ENCODE measurements at regions not wholly inside any gene's neighbourhood (a gene's known extent, or its start where the extent isn't known, plus 50 kb on each side); places are given as distances from the start of the nearest gene placed in this dataset.

DNA sequence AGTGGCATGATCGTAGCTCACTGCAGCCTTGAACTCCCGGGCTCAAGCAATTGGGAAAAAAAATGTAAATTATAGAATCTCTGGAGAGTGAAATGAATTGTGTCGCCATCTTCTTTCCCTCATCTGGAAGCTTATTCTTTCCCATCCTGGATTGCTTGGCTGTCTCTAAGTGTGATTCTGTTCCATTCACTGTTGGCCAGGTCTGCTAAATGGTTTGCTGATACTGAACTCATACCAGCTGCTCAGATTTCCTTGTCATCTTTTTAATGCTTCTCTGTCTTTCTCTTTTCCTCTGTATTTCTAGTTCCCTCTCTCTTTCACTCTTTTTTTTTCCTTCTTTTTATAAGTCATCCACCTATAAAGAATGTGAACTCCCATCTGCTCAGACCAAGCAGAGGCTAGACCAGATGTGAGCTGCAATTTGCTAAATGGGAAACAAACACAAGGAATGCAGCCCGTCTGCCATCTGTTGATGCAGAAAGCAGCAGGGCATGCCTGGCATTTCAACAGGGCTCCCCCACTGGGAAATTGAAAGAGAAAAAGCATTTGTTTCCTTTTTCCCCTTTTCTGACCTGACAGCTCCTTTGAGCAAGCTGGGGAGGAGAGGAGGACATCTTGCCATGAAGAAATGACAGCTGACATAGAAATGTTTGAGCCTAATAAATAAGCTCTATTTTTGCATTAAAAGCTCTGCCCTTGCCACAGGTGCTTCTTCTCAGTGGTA is 1823.6 kb upstream of the FLRT2 start:
- no peaks in the 10 kb centered on the region for H3K9me3 ChIP-seq
- no peaks in the 10 kb centered on the region for H3K27me3 ChIP-seq (replicated peaks; ENCODE audit: control insufficient read depth, insufficient read depth, low read length)
- no peak overlapping the region for H3K4me3 ChIP-seq (ENCODE audit: low read depth, low read length)
- Mint-ChIP-seq H3K27me3 (ENCODE audit: insufficient read depth, unreplicated experiment) (no peaks in the 10 kb centered on the region), H3K9me3 (ENCODE audit: unreplicated experiment) (no peaks in the 10 kb centered on the region), H3K36me3 (ENCODE audit: insufficient read depth, unreplicated experiment) (no peaks in the 10 kb centered on the region), H3K4me1 (ENCODE audit: low read depth, unreplicated experiment) (no peaks in the 10 kb centered on the region), H3K4me3 (ENCODE audit: unreplicated experiment) (no peak overlapping the region), H3K27ac (ENCODE audit: unreplicated experiment) (no peak overlapping the region)
- POLR2A ChIA-PET = no interaction called here
- intact Hi-C loops (cut with micrococcal nuclease; ENCODE audit: unreplicated experiment) = no loop called here
- DNase-seq = no peak
- H3K4me1 ChIP-seq = no peaks in the 10 kb centered on the region
- no TSS peak for BruUV-seq (replicated peaks)
- H3K36me3 ChIP-seq (ENCODE audit: control insufficient read depth, insufficient read depth, low read length) = no peaks in the 10 kb centered on the region
- TF ChIP-seq, protein P1, sequence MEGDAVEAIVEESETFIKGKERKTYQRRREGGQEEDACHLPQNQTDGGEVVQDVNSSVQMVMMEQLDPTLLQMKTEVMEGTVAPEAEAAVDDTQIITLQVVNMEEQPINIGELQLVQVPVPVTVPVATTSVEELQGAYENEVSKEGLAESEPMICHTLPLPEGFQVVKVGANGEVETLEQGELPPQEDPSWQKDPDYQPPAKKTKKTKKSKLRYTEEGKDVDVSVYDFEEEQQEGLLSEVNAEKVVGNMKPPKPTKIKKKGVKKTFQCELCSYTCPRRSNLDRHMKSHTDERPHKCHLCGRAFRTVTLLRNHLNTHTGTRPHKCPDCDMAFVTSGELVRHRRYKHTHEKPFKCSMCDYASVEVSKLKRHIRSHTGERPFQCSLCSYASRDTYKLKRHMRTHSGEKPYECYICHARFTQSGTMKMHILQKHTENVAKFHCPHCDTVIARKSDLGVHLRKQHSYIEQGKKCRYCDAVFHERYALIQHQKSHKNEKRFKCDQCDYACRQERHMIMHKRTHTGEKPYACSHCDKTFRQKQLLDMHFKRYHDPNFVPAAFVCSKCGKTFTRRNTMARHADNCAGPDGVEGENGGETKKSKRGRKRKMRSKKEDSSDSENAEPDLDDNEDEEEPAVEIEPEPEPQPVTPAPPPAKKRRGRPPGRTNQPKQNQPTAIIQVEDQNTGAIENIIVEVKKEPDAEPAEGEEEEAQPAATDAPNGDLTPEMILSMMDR (IDR thresholded peaks at IDR 0.05; ENCODE audit: insufficient read depth in 1 of 2, low read depth in 1 of 2, low read length in 1 of 2, severe bottlenecking in 1 of 2, unreplicated experiment in 1 of 2) = no peak
- CTCF ChIA-PET = no interaction called here

GRCh38 chr14:83707056-83707455 is 1822.9 kb upstream of the FLRT2 start:
- H3K9me3 Mint-ChIP-seq (ENCODE audit: unreplicated experiment) = no peaks in the 10 kb centered on the region
- H3K4me1 ChIP-seq = no peaks in the 10 kb centered on the region
- no peak overlapping the region for H3K27ac Mint-ChIP-seq (ENCODE audit: unreplicated experiment)
- DNase-seq = no peak
- CTCF ChIA-PET = no interaction called here
- TF ChIP-seq, protein P1 (IDR thresholded peaks at IDR 0.05; ENCODE audit: insufficient read depth in 1 of 2, low read depth in 1 of 2, low read length in 1 of 2, severe bottlenecking in 1 of 2, unreplicated experiment in 1 of 2) = no peak
- no peaks in the 10 kb centered on the region for H3K4me1 Mint-ChIP-seq (ENCODE audit: low read depth, unreplicated experiment)
- no peaks in the 10 kb centered on the region for H3K36me3 ChIP-seq (ENCODE audit: control insufficient read depth, insufficient read depth, low read length)
- POLR2A ChIA-PET = no interaction called here
- no peaks in the 10 kb centered on the region for H3K27me3 Mint-ChIP-seq (ENCODE audit: insufficient read depth, unreplicated experiment)
- H3K4me3 ChIP-seq (ENCODE audit: low read depth, low read length) = no peak overlapping the region
- no peaks in the 10 kb centered on the region for H3K9me3 ChIP-seq
- intact Hi-C loops (cut with micrococcal nuclease; ENCODE audit: unreplicated experiment) = no loop called here
- H3K27me3 ChIP-seq (replicated peaks; ENCODE audit: control insufficient read depth, insufficient read depth, low read length) = no peaks in the 10 kb centered on the region
- no TSS peak for BruUV-seq (replicated peaks)
- no peaks in the 10 kb centered on the region for H3K36me3 Mint-ChIP-seq (ENCODE audit: insufficient read depth, unreplicated experiment)
- no peak overlapping the region for H3K4me3 Mint-ChIP-seq (ENCODE audit: unreplicated experiment)

DNA sequence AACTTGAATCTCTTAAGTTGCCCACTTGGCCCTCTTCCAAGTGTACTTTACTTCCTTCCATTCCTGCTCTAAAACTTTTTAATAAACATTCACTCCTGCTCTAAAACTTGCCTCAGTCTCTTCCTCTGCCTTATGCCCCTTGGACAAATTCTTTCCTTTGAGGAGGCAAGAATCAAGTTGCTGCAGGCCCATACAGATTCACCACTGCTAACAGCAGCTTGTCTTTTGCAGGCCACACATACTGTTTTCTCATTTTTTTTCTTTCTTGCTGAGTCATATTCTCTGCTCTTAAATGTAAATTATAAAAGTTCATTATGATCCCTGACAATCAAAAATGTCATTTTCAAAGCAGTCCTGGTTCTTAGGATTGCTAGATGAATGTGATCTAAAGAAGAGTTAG is 1820.8 kb upstream of the FLRT2 start:
- ChIA-PET CTCF (no interaction called here), POLR2A (no interaction called here)
- Histone ChIP-seq H3K4me1 (no peaks in the 10 kb centered on the region), H3K4me3 (ENCODE audit: low read depth, low read length) (no peak overlapping the region), H3K27me3 (replicated peaks; ENCODE audit: control insufficient read depth, insufficient read depth, low read length) (no peaks in the 10 kb centered on the region), H3K36me3 (ENCODE audit: control insufficient read depth, insufficient read depth, low read length) (no peaks in the 10 kb centered on the region), H3K9me3 (no peaks in the 10 kb centered on the region)
- H3K4me3 Mint-ChIP-seq (ENCODE audit: unreplicated experiment) = no peak overlapping the region
- BruUV-seq (replicated peaks) = no TSS peak
- H3K27me3 Mint-ChIP-seq (ENCODE audit: insufficient read depth, unreplicated experiment) = no peaks in the 10 kb centered on the region
- H3K27ac Mint-ChIP-seq (ENCODE audit: unreplicated experiment) = no peak overlapping the region
- intact Hi-C loops (cut with micrococcal nuclease; ENCODE audit: unreplicated experiment) = no loop called here
- DNase-seq = no peak
- no peaks in the 10 kb centered on the region for H3K4me1 Mint-ChIP-seq (ENCODE audit: low read depth, unreplicated experiment)
- H3K36me3 Mint-ChIP-seq (ENCODE audit: insufficient read depth, unreplicated experiment) = no peaks in the 10 kb centered on the region
- TF ChIP-seq, protein P1 (IDR thresholded peaks at IDR 0.05; ENCODE audit: insufficient read depth in 1 of 2, low read depth in 1 of 2, low read length in 1 of 2, severe bottlenecking in 1 of 2, unreplicated experiment in 1 of 2) = no peak
- H3K9me3 Mint-ChIP-seq (ENCODE audit: unreplicated experiment) = no peaks in the 10 kb centered on the region

All from Caco-2 (cell line).